Muscle layer of duodenum (tissue), 2 donors: ENCODE measurements at regions not wholly inside any gene's neighbourhood (a gene's known extent, or its start where the extent isn't known, plus 50 kb on each side); places are given as distances from the start of the nearest gene placed in this dataset.

ENCODE experiments used
- H3K27ac ChIP-seq: one replicate; pipeline ENCODE4 v1.7.0; 2013; ENCODE audit warnings: mild to moderate bottlenecking, low read length
- H3K27me3 ChIP-seq: one replicate; pipeline ENCODE4 v1.7.0; 2013; ENCODE audit warnings: low read depth, mild to moderate bottlenecking, control low read depth, low read length
- H3K36me3 ChIP-seq, 2 donors: one replicate each; pipeline ENCODE4 v1.7.0; 2013; ENCODE audit warnings: low read length in 2 of 2, control low read depth in 1 of 2, mild to moderate bottlenecking in 1 of 2; ENCODE audit not compliant: insufficient read depth in 2 of 2, control insufficient read depth in 1 of 2
- H3K4me1 ChIP-seq, 2 donors: one replicate each; pipeline ENCODE4 v1.7.0; 2013; ENCODE audit warnings: low read length in 2 of 2, mild to moderate bottlenecking in 2 of 2, control low read depth in 1 of 2, moderate library complexity in 1 of 2; ENCODE audit not compliant: insufficient read depth in 2 of 2, control insufficient read depth in 1 of 2
- H3K4me3 ChIP-seq, 2 donors: one replicate each; pipeline ENCODE4 v1.7.0; 2013; ENCODE audit warnings: low read length in 2 of 2, low read depth in 1 of 2, mild to moderate bottlenecking in 1 of 2
- H3K9me3 ChIP-seq, 2 donors: one replicate each; pipeline ENCODE4 v1.7.0; 2013; ENCODE audit warnings: low read length in 2 of 2, control low read depth in 1 of 2, mild to moderate bottlenecking in 1 of 2; ENCODE audit not compliant: control insufficient read depth in 1 of 2
- donor health status: healthy.

DNA sequence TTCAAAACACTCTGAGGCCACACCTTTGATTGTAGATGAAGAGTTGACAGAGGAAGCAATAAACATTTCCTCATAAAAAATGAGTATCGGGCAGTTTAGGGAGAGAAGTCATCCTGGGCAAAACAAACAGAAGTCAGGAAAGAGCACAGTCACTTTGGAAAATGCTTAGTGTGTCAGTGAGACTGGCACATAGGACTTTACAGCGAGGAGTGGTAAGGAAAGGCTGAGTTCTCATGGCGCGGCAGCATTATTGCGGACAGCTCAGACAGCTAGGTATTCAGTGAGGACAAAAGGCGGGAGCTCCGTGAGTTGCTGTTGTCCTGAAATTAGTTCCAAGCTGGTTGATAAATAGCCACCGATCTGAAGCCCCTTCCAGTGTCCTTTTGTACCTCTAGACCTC lies 229.9 kb downstream of the SNAPC1 start:
- H3K4me3 ChIP-seq = no peak overlapping the region
- H3K9me3 ChIP-seq = no peaks in the 10 kb centered on the region
- no peaks in the 10 kb centered on the region for H3K4me1 ChIP-seq
- no peaks in the 10 kb centered on the region for H3K36me3 ChIP-seq
- no peak overlapping the region for H3K27ac ChIP-seq
- H3K27me3 ChIP-seq = no peaks in the 10 kb centered on the region

DNA sequence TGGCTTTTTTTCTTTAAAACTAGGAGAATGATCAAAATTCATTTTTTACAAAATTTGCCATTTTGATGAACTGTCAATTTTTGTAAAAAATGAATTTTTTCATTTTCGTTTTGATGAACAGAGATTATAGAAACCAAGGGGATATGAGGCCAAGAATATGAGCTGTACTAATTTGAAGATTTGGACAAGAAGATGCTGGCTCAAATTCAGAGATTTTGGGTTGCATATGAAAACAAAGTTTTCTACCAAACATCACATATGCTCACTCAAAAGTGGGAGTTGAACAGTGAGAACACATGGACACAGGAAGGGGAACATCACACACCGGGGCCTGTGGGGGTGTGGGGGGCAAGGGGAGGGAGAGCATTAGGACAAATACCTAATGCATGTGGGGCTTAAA lies 230.7 kb downstream of the SNAPC1 start:
- no peak overlapping the region for H3K4me3 ChIP-seq
- H3K36me3 ChIP-seq = no peaks in the 10 kb centered on the region
- H3K4me1 ChIP-seq = no peaks in the 10 kb centered on the region
- H3K27me3 ChIP-seq = no peaks in the 10 kb centered on the region
- H3K27ac ChIP-seq = no peak overlapping the region
- no peaks in the 10 kb centered on the region for H3K9me3 ChIP-seq

DNA sequence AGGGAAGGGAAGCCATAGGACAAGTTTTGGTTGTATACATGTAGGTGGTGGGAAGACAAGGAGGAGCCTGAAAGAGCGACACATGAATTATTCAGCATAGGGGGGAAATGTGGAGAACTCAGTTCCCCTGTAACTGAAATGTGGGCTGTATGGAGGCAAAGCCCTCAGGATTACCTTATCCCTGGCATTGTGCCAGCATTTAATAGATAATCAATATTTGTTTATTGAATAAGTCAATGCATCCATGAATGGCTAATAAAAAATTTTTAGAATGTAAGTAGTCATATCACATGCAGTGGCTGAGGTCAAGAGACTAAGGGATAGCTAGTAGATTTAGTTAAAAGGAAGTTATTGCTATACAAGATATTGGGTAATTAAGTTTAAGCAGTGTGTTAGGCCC lies 232.4 kb downstream of the SNAPC1 start:
- Histone ChIP-seq H3K27me3 (no peaks in the 10 kb centered on the region), H3K4me1 (no peaks in the 10 kb centered on the region), H3K9me3 (no peaks in the 10 kb centered on the region), H3K36me3 (no peaks in the 10 kb centered on the region), H3K4me3 (no peak overlapping the region), H3K27ac (no peak overlapping the region)

DNA sequence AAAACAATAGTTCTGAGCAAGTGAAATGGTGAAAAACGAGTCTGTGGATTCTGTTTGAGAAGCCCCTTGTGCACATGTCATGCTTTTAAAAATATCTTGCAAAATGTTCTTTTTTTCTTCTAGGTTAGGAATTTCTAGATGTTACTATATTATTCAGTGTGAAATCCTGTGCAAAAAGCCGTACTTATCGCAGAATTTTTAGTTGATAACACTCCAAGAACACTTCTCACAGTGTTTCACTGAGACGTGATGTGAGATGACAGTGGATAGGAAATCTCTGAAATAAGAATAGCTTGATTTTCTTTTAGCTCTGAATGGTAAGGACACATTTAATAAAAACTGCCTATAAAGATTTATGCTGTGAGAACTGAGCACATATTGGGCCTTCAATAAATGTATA lies 234.5 kb downstream of the SNAPC1 start:
- H3K9me3 ChIP-seq = no peaks in the 10 kb centered on the region
- H3K27me3 ChIP-seq = no peaks in the 10 kb centered on the region
- no peak overlapping the region for H3K27ac ChIP-seq
- H3K4me1 ChIP-seq = no peaks in the 10 kb centered on the region
- H3K4me3 ChIP-seq = no peak overlapping the region
- no peaks in the 10 kb centered on the region for H3K36me3 ChIP-seq

DNA sequence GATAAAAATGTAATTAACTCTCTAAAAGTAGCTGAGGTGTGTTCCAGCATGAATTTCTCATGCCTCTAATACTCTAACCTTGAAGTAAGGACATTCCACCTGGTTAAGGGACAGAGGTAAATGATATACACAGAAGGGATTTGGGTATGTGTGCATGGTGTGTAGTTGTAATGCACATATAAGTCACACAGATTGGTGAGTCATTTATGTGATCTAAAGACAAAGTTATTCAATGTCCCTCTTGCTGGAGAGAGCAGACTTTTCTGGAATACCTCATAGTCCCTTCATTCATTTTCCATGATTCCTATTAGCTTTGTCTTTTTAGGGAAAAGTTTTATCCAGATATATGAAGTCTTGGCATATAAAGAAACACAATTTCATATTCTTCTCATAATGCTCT lies 234.9 kb downstream of the SNAPC1 start:
- Histone ChIP-seq H3K36me3 (no peaks in the 10 kb centered on the region), H3K9me3 (no peaks in the 10 kb centered on the region), H3K4me3 (no peak overlapping the region), H3K27ac (no peak overlapping the region), H3K4me1 (no peaks in the 10 kb centered on the region), H3K27me3 (no peaks in the 10 kb centered on the region)

DNA sequence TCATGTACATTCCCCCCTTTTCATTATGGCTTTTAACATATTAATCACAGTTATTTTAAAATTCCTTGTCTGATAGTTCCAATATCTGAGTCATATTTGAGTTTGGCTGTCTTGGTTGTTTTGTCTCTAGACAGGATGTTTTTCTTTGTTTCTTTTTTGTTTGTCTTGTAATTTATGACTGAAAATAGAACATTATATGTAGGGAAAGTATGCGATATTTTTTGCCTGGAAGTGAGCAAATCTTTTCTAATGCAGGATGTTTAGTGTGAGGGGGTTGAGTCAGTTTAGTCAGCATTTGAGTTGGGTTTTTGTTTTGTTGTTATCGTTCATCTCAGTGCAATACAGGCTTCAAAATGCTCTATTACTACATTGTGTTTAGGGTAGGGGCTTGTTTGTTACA lies 239.7 kb downstream of the SNAPC1 start:
- no peak overlapping the region for H3K27ac ChIP-seq
- H3K9me3 ChIP-seq = no peaks in the 10 kb centered on the region
- H3K36me3 ChIP-seq = no peaks in the 10 kb centered on the region
- H3K4me3 ChIP-seq = no peak overlapping the region
- H3K4me1 ChIP-seq = no peaks in the 10 kb centered on the region
- H3K27me3 ChIP-seq = no peaks in the 10 kb centered on the region

DNA sequence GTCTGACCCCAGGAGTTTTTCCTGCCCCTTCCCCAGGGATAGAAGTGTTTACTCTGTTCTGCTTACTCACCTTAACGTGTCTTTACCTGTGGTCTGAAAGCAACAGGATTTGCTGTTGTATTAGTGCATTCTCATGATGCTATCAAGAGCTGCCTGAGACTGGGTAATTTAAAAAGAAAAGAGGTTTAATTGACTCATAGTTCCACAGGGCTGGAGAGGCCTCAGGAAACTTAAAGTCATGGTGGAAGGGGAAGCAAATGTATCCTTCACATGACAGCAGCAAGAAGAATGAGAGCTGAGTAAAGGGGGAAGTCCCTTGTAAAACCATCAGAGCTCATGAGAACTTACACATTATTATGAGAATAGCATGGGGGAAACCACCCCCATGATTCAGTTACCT lies 240.4 kb downstream of the SNAPC1 start:
- no peaks in the 10 kb centered on the region for H3K4me1 ChIP-seq
- H3K36me3 ChIP-seq = no peaks in the 10 kb centered on the region
- no peaks in the 10 kb centered on the region for H3K9me3 ChIP-seq
- H3K27me3 ChIP-seq = no peaks in the 10 kb centered on the region
- H3K4me3 ChIP-seq = no peak overlapping the region
- no peak overlapping the region for H3K27ac ChIP-seq

DNA sequence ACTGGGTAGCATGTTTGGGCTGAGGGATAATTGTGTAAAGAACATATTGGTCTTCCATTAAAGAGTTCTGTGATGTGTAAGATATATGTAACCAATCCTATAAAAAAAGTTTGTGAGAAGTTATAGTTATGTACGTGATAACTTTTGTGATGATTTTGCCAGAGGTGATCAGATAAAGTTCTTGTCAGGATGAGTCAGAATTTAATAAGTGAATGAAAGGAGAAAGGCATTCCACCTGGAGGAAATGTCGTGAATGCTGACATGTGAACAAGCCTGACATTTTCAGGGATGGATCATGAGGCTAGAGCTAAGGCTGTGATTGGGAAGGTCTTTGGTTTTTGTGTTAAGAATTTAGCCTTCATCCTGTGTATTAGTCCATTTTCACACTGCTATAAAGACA lies 241.5 kb downstream of the SNAPC1 start:
- H3K27me3 ChIP-seq = no peaks in the 10 kb centered on the region
- H3K36me3 ChIP-seq = no peaks in the 10 kb centered on the region
- no peaks in the 10 kb centered on the region for H3K4me1 ChIP-seq
- H3K27ac ChIP-seq = no peak overlapping the region
- no peaks in the 10 kb centered on the region for H3K9me3 ChIP-seq
- no peak overlapping the region for H3K4me3 ChIP-seq

DNA sequence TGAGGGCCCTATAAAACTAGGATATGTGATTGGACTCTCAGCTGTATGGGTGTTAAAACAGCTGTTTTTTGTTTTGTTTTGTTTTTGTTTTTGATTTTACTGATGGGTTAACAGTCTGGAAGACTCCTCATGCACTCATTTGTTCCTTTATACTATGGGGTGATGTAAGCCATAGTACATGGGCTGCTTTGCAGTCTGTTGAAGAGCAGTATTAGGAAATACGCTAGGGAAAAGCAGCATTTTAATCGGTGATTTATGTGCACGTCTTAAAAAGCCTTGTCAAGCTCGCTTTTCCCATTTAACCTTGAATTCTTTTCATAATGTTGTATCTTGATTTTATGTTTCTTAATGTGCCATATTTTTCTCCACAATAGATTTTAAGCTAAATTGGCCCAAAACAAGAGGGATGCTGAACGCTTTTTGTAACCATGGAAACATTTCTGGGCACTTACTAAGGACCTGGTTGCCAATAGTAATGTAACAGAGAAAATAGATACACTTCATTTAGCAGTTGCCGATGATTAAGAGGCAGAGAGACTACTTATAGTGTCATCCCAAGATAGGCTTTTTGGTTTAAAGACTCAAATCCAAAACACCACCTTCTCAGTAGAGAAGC lies 244.0 kb downstream of the SNAPC1 start:
- no peaks in the 10 kb centered on the region for H3K4me1 ChIP-seq
- H3K27me3 ChIP-seq = no peaks in the 10 kb centered on the region
- no peaks in the 10 kb centered on the region for H3K36me3 ChIP-seq
- H3K4me3 ChIP-seq = no peak overlapping the region
- no peaks in the 10 kb centered on the region for H3K9me3 ChIP-seq
- no peak overlapping the region for H3K27ac ChIP-seq

DNA sequence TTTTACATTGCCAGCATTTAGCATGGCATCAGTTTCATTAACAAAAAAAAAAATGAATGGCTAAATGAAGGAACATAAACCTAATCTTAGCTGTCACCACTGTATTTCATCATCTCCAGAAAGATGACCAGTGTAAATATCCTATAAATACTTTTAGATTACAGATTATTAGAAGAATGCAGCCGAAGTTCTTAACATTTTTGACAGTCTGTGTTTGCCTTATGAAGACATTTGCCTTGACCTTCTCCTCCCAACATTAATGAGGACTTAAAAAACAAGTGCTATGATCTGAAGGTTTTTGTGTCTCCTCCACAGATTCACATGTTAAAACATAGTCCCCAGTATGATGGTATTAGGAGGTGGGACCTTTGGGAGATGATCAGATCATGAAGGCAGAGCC lies 253.0 kb downstream of the SNAPC1 start:
- H3K4me1 ChIP-seq = no peaks in the 10 kb centered on the region
- no peaks in the 10 kb centered on the region for H3K36me3 ChIP-seq
- H3K27me3 ChIP-seq = no peaks in the 10 kb centered on the region
- no peak overlapping the region for H3K27ac ChIP-seq
- no peak overlapping the region for H3K4me3 ChIP-seq
- no peaks in the 10 kb centered on the region for H3K9me3 ChIP-seq

DNA sequence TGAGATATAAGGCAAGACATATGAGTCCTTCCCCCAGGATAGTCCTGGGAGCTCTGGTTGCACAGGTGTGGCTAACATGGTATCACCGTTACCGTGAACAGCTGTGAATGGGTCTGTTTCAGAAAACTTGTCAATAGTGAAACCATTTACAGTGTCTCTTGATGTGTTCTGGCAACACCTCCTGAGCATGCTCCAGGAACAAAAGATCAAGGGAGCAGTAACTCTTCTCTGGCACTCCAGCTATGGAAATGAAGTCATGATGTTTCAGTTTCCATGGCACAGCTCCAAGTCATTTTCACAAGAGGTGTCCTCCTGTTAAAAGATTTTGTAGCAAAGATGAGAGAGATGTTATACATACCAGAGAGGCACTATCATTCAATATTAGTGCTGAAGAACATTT lies 253.7 kb downstream of the SNAPC1 start:
- Histone ChIP-seq H3K36me3 (no peaks in the 10 kb centered on the region), H3K4me3 (no peak overlapping the region), H3K27me3 (no peaks in the 10 kb centered on the region), H3K9me3 (no peaks in the 10 kb centered on the region), H3K27ac (no peak overlapping the region), H3K4me1 (no peaks in the 10 kb centered on the region)

DNA sequence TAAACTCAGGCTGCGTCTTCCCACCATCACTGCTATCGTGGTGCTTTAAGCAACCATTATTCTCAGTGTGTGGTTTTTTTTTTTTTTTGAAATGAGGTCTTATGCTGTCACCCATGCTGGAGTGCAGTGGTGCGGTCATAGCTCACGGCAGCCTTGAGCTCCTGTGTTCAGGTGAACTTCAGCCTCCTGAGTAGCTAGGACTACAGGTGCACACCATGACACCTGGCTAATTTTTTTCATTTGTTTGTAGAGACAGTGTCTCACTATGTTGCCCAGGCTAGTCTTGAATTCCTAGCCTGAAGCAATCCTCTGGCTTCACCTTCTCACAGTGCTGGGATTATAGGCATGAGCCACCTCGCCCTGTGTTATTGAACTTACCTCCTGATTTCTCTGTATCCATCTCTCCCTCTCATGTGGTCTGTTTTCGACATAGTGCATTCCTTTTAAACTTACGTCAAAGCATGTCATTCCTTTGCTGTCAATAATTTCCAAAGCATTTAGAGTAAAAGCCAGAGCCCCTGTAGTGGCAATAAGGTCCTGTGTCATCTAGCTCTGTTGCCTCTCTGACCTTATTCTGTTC lies 255.5 kb downstream of the SNAPC1 start:
- Histone ChIP-seq H3K4me3 (no peak overlapping the region), H3K36me3 (no peaks in the 10 kb centered on the region), H3K27me3 (no peaks in the 10 kb centered on the region), H3K9me3 (no peaks in the 10 kb centered on the region), H3K4me1 (no peaks in the 10 kb centered on the region), H3K27ac (no peak overlapping the region)
